ENCODE measurements at regions not wholly inside any gene's neighbourhood (a gene's known extent, or its start where the extent isn't known, plus 50 kb on each side); places are given as distances from the start of the nearest gene placed in this dataset.
"Not testable (repeated sequence)": the region's sequence is repeated elsewhere in the genome, so short reads cannot be mapped to it uniquely, and the experiment has no call there.

DNA sequence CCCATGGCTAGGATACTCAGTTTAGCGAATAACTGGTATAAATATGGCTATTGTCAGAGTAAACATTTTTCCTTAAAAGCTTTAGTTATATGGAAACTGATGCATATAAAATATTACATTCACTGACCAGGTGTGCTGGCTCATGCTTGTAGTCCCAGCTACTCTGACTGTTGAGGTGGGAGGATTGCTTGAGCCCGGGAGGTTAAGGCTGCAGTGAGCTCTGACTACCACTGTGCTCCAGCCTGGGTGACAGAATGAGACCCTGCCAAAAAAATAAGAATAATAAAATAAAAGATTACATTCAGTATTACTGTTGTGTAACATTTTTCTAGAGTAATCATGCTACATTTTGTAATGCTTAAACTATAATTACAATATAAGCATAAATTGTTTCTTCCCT, 350.4 kb upstream of the FSIP2 start:
- DNase-seq, result no peak

DNA sequence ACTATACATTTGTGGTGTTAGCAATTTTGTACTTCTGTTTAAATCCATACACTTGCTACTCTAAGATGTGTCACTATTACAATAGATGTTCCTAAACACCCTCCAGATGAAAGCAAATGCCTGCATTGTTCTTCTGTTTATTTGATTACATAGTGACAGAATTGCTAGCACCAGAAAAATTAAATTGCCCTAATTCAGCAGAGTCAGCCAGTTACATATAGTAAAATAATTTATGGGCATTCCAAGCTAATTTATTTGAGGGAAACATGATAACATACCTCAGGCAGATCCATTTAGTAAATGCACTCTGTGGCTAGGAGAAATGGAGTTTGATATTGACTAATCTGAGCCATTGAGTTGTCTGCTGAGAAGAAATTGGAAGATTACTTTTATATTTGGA, 347.1 kb upstream of the FSIP2 start:
- DNase-seq, result no peak

DNA sequence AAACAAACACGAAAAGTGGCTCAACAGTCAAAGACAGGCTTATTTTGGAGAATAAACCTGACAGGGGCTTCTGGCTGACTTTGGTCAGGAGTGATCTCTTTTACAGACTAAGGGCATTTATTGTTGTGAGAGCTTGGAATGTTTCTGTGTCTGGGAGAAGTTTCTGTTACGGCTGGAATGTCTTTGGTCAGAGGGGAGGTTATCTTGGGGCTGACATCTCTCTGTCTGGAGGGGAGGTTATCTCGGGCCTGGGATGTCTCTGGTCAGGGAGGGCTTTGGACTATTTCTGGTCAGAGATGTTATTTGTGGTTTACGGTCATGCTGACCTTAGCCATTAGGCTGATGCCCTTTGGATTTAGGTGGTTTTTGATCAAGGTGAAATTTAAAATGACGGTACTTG, 345.5 kb upstream of the FSIP2 start:
- no peak for DNase-seq

DNA sequence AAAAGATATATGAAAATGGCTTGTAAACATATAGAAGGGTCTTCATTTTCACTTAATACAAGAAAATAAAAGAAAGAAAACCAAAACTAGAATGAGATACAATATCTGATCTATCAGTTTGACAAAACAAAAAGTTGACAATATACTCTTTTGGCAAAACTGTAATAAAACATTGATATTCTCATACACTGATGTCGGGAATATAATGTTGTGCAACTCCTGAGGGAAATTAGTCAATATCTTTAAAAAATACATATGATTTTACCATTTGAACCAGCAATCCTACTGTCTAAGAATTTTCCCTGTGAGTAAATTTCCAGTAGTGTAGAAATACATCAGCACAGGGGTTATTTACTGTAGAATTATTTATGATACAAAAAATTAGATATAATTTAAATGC, 336.1 kb upstream of the FSIP2 start:
- DNase-seq, result no peak

DNA sequence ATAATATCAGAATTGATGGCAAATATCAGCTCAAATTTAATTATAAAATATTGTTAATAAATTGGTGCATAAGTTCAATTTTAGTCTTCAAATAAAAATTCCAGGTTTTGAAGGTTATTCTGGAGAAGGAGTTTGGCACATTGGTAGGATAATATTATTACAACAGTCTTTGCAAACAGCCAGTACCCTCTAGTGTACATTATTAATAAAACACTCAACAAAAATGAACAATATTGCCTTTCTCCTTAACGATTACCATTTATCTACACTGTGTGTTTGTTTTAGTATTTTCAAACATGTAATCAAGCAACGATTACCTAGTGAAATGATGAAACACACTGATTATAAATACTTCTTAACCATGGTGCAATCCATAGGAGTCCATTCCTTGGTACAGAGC, 334.0 kb upstream of the FSIP2 start:
- no peak for DNase-seq

DNA sequence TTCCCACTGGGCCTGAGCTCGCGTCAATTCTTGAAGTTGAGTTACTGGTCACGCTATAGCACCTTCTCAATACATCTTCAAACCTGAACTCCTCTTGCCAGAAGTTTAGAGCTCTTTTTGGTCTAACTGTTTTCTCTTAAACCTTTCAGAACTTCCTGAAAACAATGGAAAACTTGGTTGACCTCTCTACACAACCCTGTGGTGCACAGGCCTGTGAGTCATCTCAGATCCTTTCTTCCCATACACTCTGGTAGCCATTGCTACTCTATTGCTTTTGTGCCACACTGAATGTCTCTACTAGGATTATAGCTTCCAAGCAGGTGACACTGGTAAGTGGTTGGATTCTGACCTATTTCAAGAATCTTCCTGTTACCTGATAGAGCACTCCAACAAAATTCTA, 321.5 kb upstream of the FSIP2 start:
- no peak for DNase-seq

DNA sequence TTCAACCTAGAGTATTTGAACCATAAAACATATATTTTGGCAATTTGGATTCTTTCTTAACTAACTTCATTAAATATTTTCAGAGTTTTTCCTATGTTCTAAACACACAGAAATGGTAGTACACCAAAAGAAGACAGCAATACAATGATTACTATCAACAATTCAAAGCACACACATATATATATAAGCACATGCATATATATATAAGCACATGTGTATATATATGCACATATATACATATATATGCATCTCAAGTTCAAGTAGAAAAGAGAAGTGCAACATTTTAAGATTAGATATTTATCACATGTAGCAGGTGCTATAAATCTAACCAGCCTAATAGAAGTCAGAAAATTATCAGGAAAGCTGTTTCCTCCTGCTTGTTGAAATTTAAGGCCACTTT, 320.9 kb upstream of the FSIP2 start:
- DNase-seq, result no peak

DNA sequence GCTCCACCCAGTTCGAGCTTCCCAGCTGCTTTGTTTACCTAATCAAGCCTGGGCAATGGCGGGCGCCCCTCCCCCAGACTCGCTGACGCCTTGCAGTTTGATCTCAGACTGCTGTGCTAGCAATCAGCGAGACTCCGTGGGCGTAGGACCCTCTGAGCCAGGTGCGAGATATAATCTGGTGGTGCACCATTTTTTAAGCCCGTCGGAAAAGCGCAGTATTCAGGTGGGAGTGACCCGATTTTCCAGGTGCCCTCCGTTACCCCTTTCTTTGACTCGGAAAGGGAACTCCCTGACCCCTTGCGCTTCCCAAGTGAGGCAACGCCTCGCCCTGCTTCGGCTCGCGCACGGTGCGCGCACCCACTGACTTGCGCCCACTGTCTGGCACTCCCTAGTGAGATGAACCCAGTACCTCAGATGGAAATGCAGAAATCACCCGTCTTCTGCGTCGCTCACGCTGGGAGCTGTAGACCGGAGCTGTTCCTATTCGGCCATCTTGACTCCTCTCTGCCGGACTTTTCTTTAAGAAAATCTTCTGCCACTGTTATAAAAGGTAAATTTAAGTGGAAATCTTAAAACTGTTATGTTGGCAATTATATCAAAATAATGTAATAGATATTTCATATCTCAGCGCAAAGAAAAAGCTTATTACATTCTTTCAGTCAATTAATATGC, 313.5 kb upstream of the FSIP2 start:
- not testable (repeated sequence) for DNase-seq

DNA sequence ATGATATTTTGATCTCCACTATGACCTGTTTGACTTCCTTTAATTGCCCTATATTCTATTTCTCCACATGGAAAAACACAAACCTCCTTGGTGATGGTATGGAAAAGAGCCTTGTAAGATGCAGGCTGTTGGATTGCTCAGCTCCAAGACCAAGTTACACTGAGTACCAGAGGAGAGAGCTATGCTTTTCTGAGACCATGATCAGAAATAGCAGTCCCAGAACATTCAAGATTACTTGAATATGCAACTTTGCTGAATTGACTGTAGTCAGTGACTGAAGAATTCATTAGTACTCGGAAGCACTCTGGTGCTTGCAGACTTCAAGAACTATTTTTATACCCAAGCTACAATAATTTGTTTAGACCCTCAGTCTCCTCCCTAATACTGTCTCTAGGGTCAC, 310.6 kb upstream of the FSIP2 start:
- no peak for DNase-seq

DNA sequence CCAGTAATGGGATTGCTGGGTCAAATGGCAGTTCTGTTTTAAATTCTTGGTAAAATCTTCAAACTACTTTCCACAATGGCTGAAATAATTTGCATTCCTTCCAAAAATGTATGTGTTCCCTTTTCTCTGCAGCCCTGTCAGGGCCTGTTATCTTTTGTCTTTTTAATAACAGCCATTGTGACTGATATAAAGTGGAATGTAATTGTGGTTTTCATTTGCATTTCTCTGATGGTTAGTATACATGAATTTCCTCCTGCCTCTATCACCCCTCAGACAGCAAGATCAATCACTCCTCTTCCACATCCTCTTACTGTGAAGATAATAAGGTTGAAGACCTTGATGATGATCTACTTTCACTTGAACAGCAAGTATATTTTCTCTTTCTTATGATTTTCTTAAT, 304.8 kb upstream of the FSIP2 start:
- no peak for DNase-seq

DNA sequence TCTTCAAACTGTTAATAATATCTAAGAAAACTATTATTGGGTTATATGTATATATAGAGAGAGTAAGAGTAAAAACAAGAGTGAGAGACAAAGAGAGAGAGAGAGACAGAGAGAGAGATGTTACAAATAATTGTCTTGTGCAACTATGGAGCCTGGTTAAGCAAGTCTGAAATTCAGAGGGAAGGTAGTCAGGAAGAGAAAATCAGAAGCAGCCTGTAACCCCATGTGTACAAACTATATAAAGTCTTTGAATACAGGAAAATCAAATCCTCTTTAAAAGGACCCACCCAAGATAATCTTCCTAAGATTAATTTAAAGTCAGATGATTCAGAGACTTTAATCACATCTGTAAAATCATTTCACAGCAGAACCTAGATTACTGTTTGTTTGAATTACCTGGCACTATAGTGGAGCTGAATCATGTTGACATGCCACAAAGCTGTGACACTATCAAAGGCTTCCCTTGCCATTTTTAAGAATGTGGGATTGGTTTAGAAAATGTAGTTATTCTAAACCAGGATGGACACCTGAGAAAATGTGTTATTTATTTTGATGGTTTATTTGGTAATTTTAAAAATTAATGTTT, 301.7 kb upstream of the FSIP2 start:
- DNase-seq, result no peak

DNA sequence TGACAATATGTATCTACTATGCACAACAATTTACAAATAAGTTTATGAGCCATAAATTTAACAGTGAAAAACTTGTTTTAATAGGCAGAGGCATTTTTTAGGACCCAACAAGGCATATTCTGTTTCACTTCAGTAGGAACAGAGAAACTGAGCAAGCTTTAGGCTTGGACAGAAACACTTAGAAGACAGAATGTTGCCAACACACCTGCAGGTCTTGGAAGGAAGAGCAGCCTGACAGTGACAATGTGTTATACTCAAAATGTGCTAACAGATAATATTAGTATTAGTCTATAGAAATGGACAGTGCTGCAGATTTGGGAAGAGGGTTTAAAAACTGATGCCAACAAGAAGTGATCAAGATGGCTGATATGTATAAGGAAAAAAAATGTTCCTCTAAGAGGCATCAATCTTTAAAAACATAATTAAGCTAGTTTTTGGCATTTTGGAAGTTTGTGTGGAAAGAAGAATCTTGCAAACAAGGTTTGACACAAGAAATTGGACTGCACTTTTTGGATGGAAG, 297.1 kb upstream of the FSIP2 start:
- peak; percentile 22 for DNase-seq

DNA sequence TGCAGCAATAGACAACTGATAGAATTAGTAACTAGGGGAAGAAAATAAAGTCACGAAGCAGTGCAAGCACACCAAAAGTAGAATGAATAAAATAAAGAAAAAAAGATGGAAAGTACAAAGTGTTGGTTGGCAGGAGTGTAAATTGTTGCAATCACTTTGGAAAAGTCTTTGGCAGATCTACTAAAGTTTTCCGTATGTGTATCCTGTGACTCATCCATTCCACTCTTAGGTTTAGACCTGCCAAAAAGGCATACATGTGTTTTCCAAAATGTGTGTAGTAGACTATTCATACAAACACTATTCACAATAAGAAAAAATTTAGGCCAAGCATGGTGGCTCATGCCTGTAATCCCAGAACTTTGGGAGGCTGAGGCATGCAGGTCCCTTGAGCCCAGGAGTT, 282.1 kb upstream of the FSIP2 start:
- DNase-seq, result peak; percentile 63

DNA sequence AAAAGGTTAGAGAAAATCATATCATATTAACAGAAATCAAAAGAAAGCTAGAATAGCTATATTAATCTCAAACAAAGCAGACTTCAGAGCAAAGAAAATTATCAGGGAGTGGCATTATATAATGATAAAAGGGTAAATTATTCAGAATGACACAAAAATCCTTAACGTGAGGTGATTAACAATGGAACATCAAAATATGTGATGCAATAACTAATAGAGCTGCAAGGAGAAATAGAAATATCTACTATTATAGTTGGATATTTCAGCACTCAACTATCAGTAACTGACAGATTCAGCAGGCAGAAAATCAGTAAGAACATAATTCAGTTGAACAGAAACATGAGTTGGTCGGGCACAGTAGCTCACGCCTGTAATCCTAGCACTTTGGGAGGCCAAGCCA, 275.1 kb upstream of the FSIP2 start:
- DNase-seq, result no peak

DNA sequence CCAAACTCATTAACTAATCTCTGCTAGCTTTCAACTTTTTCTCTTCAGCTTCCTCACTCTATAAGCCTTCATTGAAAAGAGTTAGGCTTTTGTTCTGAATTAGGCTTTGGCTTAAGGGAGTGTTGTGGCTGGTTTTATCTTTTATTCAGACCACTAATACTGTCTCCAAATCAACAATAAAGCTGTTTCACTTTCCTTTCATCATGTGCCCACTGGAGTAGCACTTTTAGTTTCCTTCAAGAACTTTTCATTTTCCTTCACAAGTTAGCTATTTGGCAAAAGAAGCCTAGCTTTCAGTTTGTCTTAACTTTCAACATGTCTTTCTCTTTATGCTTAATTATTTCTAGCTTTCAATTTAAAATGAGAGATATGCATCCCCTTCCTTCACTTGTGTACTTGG, 271.7 kb upstream of the FSIP2 start:
- DNase-seq, result no peak

DNA sequence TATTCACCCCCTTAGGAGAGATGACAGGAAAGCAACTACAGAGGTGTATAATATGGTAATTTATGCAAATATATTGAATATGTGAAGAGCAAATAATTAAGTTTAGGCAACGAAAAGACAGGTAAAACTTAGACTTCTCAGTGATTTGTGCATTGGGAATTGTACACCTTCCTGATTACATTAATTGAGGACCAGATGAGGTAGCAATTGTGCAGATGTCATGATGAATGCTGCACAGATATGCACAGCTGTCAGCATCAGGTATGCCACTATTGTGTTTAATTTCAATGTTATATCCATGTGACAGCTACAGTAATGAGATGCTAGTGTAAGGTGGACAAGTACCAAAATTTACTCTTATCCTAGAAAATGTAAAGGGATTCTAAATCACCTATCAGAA, 267.2 kb upstream of the FSIP2 start:
- DNase-seq, result no peak

DNA sequence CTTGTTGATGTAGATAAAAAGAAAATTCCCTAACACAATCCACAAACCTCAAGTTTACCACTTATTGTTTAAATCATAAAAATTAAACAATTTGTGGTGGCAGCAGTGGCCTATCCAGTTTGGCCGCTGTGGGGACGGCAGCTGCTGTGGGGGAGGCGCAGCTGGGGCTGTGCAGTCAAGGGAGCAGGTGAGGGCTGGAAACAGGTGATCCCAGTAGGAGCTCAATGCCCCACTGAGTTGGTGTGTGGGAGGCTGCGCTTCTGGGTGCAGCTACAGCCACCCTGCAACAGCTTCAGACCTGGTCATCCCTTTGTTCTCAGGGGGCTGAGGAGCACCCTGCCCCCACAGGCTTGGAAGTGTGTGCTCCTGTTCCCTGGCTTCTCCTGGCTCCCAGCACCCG, 266.0 kb upstream of the FSIP2 start:
- DNase-seq, result no peak

DNA sequence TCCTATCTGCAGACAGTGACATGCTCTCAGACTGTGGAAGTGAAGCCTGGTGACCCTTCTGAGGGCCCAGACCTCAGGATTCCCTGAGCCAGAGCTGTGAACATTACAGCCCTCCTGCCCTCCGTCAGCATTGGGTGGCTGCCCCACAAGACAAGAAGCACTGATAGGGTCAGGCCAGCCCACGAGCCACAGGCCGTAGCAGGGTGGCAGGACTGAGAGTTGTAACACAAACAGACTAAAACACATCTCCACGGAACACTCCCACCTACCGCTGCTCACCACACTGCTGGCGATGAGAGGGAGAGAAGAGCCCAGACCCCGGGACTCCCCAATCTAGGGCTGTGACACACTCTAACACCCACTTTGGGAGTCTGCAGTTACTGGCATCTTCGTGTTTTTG, 264.8 kb upstream of the FSIP2 start:
- DNase-seq, result no peak

DNA sequence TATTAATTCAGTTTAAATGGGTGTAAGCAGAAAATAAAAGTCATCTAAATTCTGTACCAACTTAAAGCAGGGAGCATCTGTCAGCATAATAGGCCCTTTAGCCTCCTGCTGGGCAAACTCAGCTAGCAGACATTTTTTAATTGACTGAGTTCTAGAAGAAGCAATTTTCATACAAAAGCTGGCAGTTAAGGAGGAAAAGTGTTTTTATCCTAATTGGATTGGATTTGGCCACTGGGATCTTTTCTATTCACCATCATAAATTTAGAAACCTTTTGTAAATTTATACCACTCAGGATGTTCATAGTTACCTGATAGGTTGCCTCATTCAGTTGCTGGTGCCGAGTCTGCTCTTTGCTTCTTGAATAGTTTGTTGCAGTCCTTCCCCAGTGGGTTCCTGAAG, 262.7 kb upstream of the FSIP2 start:
- no peak for DNase-seq

DNA sequence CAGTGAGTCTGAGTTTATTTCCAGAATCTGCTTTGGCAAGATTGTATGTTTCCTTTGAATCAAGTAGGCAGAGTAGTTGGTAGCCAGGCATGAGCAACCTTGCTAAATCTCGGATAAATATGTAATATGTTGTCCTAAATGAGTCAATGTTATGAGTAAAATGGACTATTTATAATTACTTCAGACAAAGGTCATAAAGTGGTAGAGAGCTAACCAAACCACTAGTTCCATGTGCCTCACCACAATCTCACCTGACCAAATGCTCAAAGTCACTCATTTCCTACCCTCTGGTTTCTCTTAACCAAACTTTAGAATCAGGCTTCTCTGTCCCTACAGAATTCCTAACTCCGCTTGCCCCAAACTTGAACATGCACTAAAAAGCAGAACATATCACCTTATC, 261.2 kb upstream of the FSIP2 start:
- DNase-seq, result no peak

DNA sequence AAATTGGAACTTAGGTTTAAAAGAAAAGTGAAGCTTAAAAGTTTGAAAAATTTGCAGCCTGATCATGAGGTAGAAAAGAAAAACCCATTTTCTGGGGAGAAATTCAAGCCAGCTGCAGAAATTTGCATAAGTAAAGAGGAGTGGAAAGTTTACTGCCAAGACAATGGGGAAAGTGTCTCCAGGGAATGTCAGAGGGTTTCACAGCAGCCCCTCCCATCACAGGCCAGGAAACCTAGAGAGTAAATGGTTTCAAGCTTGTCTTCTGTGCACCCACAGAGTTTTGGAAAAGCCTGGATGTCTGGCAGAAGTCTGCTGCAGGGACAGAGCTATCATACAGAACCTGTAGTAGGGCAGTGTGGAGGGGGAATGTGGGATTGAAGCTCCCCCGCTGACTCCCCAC, 254.0 kb upstream of the FSIP2 start:
- DNase-seq, result no peak

DNA sequence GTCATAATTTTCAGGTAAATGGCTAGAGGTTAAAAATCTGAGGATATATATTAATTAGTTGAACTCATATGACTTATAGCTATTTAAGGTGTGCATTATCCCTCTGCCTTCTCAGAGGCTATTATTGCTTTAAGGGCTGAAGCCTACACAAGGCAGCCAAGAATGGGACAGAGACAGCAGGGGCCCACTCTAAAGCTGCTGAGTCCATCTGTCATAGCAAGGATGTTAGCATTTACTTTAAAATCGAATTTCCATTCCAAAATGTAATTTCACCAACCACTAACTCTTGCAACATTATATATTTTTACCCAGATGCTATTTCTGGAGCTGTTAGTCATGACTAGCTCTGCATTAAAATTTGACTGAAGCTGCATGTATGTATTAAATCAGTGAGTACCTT, 236.3 kb upstream of the FSIP2 start:
- no peak for DNase-seq

DNA sequence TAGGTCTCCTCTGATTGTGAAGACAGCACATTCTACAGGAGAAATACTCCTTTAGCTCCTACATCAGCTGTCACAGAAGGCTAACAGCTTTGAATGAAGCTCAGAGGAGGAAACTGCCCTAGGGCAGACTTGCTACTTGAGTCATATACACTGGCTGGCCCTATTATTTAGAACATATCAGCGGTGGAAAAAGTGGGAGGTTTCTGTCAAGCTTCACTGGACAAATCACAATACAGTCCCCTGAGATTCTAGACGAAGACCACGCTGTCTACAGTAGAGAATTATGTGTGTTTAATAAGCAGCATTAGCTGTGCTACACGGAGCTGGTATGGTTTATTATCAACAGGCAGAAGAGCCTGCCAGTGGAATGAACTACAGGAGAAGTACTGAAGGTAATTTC, 230.9 kb upstream of the FSIP2 start:
- DNase-seq, result no peak

DNA sequence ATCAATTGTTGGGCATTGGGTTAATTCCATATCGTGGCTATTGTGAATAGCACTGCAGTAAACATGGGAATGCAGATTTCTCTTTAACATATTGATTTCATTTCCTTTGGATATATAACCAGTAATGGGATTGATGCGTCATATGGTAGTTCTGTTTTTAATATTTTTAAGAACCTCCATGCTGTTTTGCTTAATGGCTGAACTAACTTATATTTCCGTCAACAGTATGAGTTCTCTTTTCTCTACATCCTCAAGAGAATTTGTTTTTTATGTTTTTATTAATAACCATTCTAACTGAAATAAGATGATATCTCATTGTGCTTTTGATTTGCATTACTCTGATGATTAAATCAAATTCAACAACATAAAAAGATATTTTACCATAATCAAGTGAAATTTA, 228.5 kb upstream of the FSIP2 start:
- DNase-seq, result no peak

DNA sequence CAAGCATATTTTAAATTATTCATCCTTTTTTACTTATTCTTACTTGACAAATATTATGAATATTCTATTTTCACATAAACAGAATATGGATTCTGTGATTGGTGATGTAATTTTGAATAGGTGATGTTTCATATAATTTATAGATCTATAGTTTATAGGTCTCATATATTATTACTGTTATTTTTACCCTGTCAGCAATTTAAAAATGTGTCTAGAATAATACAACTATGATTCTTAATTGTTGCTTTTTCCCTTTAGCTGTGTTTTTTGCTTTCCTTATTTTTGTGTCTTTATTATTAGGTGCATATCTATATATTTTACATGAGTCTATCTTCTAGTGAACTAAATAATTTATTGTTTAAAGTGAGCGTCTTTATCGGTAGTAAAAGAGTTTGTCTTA, 226.7 kb upstream of the FSIP2 start:
- no peak for DNase-seq
